RPMI8226 (cell line): ENCODE measurements at regions not wholly inside any gene's neighbourhood (a gene's known extent, or its start where the extent isn't known, plus 50 kb on each side); places are given as distances from the start of the nearest gene placed in this dataset.
"Not testable (repeated sequence)": the region's sequence is repeated elsewhere in the genome, so short reads cannot be mapped to it uniquely, and the experiment has no call there.

Experiments used
- DNase-seq: peaks from one replicate; pipeline ENCODE4 v3.0.0-alpha.2; 2015

DNA sequence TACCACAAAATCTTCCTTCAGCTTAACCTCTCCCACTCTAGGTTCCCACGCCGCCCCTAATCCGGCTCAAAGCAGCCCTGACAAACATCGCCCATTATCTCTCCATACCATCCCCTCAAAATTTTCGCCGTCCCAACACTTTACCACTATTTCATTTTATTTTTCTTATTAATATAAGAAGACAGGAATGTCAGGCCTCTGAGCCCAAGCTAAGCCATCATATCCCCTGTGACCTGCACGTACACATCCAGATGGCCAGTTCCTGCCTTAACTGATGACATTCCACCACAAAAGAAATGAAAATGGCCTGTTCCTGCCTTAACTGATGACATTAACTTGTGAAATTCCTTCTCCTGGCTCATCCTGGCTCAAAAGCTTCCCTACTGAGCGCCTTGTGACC lies 243.4 kb upstream of the PROK2 start:
- not testable (repeated sequence) for DNase-seq

DNA sequence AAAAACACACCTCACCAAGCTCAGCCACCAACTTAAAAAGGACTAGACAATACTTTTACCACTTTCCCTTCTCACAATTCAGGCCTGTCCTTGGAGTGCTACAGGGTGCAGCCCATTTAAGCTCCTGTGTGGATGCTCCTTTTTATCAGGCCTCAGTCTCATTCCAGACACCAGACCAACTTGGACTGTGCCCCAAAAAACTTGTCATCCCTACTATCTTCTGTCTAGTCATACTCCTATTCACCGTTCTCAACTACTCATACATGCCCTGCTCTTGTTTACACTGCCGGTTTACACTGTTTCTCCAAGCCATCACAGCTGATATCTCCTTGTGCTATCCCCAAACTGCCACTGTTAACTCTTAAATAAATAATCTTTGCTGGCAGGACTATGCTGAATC lies 242.8 kb upstream of the PROK2 start:
- not testable (repeated sequence) for DNase-seq

DNA sequence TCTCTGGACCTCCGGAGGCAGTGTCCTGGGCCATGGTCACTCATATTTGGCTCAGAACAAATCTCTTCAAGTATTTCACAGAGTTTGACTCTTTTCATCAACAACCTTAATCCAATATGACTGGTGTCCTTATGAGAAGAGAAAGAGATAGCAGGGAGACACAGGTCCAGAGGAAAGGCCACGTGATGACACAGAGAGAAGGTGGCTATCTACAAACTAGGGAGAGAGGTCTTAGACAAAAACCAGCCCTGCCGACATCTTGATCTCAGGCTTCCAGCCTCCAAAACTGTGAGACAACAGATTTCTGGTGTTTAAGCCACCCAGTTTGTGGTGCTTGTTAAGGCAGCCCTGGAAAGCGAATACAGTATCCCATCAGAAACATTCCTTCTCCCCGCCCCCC lies 237.1 kb upstream of the PROK2 start:
- DNase-seq = no peak

DNA sequence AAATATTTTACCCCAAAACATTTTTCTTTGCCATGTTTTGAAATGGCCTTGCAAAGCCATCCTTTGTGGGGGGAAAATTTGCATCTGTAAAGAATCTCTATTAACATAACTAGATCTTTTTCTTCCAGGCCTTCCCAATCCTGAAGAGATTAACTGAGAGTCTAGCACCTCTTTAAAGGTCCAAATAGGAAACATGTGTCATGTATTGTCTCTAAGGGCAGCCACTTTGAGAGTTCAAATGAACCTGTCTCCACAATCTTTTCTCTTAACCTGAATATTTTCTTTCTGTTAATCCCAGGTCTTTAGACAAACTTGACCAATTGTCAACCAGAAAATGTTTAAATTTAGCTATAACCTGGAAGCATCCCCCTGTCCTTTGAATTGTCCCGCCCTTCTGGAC lies 236.6 kb upstream of the PROK2 start:
- no peak for DNase-seq

DNA sequence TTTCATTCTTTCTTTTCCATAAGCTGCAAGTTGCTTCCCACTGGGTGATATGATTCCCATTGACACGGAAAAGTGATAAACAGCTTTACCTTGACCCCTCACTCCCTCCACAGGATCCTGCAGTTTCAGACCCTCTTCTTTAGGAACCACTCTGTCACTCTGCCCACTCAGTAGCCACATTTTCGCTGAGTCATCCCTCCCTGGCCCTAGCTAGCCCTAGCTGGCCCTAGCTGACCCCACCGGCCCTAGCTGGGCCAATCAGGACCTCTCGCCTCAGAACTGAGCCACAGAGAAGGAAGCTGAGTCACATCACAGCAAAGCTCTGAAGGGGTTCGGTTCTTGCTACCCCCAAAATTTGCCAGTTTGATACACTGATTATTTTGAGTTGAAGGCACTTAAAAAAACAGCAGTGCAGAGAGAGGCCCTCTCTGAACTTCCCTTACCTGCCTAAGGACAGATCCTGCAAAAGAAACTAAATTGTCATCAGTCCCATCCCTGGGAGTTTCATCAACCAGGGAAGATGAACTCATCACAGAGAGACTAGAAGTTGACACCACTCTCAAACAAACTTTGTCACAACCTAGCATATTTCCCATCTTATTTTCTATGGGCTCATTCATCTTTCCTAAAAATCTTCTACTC lies 233.5 kb upstream of the PROK2 start:
- no peak for DNase-seq

DNA sequence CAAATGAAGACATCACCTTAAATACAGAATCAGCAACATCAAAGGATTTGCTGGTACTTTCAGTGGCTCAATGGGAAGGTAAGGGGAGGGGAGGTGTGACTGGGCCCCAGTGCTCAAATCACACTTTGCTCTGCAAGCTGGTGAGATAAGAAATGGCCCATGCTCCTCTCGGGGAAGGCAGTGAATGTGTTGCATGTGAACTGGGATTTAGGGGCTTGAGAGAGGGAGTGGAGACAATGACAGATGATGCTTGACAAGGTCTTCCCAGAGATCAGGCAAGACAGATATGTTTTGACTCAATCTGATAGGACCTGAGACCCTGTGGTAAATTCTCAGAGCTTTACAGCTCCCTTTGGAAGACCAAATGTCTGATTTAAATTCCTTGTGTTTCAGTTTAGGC lies 233.0 kb upstream of the PROK2 start:
- no peak for DNase-seq

DNA sequence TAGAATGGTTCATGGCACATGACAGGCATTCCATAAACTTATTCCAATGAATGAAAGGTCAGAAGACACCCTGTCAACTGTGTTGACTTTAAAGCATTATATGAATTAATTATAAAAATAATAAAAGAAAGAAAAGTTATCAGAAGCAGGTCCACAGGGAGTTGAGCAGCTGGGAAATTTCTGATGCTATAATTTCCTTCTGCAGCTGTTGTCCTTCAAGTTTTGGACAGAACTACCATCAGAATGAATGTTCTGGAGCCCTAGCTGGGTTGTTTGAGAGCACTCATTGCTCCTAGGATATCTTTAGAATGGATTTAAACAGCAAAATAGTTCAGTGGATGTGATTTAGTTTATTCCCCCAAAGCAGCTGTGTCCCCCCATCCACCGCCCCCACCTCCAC lies 232.4 kb upstream of the PROK2 start:
- DNase-seq = no peak

DNA sequence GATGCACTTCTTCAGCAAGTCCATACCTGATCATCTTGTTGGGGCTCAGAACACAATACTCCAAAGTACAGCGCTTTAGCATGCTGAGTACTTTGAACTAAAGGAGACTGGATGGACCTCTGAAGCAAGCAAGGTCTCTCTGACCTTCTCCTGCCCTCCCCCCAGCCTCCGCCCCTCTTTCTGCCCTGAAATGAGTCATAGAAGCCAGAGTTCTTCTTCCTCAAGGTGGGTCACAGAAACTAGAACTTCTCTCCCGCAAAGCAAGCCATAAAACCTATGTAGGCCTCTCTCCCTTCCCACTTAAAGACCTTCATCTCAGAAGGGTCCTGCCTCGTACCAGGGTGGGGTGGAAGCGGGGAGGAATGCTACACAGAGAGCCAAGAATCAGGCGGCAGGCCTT lies 230.5 kb upstream of the PROK2 start:
- DNase-seq = no peak

DNA sequence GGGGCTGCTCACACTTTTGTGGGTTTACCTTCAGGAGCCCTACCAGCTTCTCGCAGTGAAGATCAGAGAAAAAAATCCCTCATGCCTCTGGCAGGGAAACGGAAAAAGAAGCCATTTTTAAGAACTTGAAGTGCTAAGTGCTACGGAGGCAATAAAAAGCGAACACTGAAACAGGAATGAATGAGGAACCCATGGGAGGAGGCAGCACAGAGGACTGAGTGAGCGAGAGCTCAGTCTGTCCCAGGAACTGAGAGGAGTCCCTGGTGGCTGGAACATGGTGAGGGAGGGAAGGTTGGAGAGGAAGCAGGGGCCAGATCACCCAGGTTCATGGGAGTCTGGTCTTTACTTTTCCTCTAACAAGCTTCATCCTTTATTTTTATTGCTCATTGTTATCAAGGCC lies 228.1 kb upstream of the PROK2 start:
- DNase-seq = no peak

DNA sequence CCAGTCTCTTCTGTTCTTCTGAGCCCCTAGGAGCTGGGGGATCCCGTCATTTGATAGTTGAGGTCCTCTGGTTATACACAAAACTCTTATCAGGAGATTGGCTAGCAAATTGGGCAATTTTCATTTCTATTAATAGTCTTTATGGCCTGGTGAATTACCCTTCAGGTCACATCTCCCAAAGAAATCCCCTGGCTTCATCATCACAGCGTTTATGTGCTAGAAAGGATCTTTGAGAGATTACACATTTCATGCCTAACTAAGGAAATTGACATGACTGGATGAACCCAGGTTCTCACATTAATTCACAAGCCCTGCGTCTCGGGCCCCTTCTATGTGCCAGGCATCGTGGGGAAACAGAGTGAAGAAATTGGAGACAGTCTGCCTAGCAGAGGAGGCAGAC lies 227.4 kb upstream of the PROK2 start:
- no peak for DNase-seq

DNA sequence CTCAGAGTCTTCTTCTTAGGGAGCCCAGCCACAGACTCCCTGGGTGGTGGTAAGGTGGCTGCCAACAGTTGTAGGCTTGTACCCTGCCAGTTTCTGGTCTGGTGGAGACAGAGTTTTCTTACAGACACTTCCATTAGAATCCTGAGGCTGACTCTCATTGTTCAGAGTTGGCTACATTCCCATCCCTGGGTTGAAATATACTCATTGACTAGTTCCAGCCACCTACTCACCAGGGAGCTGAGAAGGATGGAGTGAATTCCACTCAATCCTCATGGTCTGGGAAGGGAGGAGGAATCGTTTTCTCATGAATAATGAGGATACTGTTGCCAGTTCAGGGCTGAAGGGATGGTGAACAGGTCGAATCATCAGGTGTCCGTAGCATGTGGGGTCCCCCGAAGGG lies 226.5 kb upstream of the PROK2 start:
- DNase-seq = no peak

DNA sequence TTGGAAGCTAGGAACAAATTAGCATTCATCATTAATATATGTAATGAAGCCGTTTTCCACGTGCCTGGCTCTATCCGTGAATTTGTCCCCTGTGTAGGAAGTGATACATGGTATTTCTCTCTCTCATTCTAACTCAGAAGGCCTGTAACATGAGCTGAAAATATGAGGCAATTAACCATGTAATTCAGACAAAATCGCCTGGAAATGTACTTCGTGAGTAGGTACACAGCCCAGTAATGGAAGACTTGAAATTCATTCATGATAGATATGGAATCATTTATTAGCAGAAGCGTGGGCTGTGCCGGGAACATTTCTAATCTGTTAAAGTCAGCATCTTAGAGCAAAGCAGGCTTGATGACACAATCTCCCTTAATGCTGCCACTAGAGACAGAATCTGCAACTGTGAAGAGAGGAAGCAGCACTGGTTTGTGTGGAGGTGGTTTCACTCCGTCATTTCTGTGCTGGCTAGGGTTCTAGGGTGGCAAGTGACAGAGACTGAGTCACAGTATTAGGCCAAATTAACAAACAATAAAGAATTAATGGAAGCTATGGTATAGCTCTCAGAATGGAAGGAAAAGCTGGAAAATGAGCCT lies 225.0 kb upstream of the PROK2 start:
- no peak for DNase-seq

DNA sequence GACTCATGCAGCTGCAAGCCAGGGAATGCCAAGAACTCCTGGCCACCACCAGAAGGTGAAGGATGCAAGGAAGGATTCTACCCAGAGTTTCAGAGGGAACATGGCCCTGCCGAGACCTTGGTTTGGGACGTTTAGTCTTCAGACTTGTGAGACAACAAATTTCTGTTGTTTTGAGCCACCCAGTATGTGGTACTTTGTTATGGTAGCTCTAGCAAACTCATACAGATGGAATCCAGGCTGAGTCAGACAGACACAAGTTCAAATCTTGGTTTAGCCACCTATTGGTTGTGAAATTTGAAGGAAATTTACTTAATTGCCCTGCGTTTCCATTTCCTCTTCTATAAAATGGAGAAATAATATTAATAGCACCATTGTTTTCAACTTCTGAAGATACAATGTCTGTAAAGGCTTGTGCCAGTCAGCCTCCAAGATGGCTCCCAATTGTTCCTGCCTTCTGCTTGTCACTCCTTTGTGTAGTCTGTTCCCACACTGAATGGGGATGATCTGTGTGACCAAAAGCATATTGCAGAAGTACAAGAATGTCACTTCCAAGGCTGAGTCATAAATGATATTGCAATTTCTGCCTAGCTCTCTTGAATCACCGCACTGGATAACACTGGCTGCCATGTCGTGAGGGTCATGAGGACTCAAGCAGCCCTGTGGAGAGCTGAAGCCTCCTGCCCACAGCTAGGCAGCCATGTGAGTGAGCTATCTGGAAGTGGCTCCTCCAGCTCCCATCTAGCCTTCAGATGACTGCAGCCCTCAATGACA lies 223.5 kb upstream of the PROK2 start:
- no peak for DNase-seq

DNA sequence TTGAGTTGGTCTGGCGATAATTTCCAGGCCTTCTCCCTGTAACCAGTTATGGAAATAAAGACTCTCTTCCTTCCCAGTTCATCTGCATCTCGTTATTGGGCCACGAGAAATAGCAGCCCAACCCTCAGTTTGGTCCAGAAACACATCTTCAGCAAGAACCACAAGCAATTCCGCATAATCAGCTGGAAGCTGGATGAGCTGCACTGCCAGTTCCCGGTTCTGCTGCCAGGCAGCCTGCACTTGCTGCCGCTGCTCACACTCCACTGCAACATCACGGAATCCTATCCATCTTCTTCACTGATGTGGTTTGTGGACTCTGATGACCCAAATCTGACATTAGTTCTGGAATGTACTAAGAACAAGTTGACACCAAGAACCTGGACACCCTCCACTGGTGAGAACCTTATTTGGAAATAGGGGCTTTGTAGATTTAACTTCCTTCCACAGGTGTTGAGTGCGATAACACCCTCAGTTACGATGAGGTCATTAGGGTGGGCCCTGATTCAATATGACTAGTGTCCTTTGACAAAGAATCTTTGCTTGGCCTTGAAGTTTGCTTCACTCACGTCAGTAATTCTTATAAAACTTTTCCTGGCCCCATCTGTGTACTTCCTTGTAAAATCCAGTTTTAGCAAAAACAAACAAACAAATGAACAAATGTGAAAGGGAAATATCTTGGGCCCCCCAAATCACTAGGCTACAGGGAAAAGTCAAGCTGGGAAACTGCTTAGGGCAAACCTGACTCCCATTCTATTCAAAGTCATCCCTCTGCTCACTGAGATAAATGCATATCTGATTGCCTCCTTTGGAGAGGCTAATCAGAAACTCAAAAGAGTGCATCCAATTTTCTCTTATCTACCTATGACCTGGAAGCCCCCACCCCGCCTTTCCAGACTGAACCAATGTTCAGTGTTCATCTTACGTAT lies 221.9 kb upstream of the PROK2 start:
- DNase-seq = no peak

DNA sequence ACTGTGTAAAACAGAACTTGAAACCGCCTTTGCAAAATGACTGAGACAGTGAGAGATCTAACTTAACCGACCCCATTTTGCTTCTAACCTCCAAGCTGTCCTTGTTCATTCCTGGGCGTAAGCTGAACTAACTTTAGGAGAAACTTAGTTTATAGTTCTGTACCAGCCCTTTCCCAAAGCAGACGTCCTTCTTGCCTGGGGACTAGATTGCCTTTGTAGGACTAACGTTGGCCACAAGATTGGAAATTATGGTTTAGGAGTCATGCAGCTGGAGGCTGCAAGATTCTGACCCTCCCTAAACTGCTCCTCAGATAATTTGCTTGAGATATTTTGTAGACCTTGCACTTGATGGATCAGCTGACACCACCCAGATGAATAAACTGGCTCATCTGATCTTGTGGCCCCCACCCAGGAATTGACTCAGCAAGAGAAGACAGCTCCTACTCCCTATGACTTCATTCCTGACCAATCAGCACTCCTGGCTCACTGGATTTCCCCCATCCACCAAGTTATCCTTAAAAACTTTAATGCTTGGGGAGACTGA lies 219.9 kb upstream of the PROK2 start:
- DNase-seq = no peak

DNA sequence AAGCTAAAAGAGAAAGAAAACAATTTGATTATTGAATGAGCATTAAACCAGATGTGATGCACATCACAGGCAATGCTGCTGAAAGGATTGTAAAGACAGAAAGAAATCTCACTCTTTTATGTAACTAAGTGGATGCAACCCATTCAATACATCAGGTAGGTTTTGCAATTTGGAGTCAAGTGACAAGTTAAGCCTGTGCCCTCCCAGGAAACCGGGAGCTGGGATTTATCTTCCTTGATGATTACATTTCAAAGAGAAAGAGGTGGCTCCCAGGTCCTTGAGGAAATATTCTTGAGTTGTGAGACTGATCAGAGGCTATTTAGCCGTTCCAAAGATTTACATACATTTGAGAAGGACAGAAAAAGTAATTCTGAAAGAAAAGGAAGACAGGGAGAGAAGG lies 219.0 kb upstream of the PROK2 start:
- no peak for DNase-seq

DNA sequence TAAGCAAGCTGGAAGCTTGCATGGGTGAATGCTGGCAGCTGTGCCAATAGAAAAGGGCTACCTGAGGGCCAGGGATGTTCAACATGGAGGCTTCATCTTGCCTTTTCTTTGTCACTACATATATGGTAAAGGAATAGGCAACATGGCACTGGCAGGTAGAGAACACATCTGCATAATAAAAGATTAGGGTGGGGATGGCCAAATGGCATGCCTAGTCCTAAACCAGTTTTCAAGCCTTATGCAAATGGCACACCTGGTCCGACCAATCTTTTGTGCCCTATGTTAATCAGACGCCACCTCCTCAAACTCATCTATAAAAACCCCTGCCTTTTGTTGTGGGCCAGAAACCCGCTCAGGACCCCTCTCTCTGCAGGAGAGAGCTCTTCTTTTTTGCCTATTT lies 216.8 kb upstream of the PROK2 start:
- no peak for DNase-seq

DNA sequence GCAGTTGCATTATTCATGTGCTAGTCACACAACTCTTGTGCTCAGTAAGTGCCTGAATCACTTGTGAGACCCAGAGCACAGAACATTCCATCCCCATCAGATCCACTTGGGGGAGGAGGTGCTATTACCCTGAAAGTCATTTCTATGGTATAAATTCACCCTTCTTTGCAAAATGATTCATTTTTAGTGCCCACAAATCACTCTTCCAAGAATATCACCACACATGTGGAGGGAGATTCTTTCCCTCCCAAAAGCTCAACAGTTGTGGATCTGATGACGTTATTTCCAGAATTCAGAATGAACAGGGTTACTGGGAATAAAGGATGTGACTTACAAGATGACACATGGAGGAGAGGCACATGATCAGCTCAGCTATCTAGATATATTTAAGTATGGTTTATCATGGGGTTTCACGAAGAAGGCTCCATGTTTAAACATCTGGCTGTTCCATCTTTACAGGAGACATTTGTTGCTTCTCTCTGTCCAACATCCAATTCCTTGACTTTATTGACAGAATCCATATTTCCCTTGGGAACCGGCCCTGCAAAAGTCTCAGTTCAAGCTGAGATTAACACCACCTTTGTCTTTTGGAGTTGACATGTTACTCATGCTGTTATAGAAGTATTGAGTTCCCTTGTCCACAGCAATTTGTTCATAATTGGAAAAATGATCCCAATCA lies 214.2 kb upstream of the PROK2 start:
- no peak for DNase-seq

DNA sequence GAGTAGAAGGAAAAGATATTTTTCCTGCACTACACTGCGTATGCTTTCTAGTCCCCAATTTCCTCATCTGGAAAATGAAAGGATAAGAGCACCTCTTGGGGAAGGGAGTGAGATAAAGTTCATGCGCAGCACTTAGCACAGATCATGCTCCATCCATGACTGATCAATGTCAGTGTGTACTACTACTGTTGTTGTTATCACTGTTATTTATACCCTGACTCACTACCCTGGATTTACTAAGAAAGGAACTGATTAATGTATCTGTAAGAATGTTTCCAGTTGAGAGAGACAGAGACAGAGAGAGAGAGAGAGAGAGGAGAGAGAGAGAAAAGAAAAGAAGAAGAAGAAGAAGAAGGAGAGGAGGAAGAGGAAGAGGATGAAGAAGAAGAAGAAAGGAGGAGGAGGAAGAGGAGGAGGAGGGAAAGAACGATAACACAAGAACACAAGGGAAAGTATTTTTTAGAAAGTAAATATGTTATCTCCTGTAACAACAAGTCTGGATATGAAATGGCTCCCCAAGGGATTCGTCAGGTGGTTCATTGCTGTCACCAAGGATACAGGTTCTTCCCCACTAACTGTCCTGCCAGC lies 212.2 kb upstream of the PROK2 start:
- DNase-seq = no peak

DNA sequence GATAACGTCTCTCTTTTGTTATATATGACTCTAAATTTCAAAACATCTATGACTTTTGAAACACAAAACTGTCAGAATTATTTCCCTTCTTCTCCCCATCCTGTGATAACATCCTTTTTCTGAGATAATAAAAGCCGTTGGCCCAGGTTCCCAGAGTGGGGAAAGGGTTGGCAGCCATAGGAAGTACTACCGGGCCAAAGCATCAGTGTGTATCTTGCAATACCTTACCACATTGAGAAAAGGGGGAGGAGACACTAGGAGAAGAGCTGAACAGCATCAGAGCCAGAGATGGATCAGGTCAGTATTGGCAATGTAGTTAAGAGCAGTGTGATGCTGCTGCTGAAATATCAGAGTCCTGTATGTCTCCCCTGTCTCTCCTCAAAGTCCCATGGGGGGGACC lies 210.0 kb upstream of the PROK2 start:
- DNase-seq = no peak

DNA sequence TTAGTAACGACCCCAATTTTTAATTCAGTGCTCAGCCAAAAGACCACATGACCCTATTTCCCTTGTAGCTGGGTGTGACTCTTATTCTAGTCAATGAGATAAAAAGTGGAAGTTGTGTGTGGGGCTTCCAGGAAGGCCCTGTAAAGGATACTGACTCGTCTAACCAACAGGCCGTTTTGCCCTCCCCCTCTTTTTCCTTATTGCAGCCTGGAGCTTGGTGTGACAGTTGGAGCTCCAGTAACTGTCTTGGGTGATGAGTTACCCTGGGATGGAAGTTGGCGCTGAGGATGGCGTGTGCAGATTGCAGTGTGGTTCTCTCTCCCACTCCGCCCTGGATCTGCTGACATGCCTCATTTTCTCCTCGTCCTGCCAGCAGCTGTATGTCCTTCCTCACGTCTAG lies 209.3 kb upstream of the PROK2 start:
- no peak for DNase-seq

DNA sequence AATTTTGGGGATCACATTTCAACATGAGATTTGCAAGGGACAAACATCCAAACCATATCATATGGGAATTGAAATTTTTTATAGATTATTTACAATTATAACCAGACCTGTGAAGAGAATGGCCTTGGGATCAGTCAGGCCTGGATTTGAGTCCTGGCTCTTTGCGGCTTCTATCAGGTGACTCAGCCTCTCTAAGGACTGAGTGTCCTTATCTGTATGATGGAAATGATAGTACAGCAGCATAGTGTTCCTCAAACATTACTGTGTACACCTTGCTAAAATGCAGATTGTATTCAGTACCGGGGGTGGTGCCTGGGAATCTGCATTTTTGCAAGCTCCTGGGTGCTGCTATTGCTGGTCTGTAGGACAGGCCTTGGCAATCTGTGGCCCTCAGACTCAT lies 206.7 kb upstream of the PROK2 start:
- DNase-seq = no peak
